Hematopoietic multipotent progenitor cell treated with erythropoietin and hydrocortisone succinate and interleukin-3 and kit ligand, for 17 days (in vitro differentiated cells): ENCODE measurements at regions not wholly inside any gene's neighbourhood (a gene's known extent, or its start where the extent isn't known, plus 50 kb on each side); places are given as distances from the start of the nearest gene placed in this dataset.
"Not testable (repeated sequence)": the region's sequence is repeated elsewhere in the genome, so short reads cannot be mapped to it uniquely, and the experiment has no call there.

ENCODE experiments used
- DNase-seq: peaks from one replicate; pipeline ENCODE4 v3.0.0-alpha.2; 2015; ENCODE audit warnings: low spot score

- no peak for DNase-seq
Measured at GRCh38 chr3:178099274-178099673, 437.0 kb upstream of the KCNMB2 start.

DNA sequence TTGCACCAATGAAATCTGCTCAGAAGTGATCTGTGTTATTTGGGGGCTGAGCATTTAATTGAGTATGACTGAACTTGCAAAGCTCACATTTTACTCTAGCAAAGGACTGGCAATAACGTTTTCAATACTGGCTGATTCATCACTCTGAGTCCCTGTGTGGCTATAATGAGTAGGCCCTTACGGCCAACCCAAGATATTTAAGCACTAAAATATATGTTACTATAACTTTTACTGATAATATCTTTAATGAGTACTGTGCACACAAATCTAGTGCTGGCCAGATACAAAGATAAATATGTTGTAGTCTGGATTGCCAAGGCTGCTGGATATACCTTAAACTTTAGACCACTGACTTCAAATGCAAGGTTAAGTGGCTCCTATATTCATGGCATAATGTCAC is 436.4 kb upstream of the KCNMB2 start:
- DNase-seq = no peak

GRCh38 chr3:178100908-178101307 is 435.3 kb upstream of the KCNMB2 start:
- DNase-seq = no peak

- no peak for DNase-seq
Measured at GRCh38 chr3:178103140-178103539, 433.1 kb upstream of the KCNMB2 start.

DNA sequence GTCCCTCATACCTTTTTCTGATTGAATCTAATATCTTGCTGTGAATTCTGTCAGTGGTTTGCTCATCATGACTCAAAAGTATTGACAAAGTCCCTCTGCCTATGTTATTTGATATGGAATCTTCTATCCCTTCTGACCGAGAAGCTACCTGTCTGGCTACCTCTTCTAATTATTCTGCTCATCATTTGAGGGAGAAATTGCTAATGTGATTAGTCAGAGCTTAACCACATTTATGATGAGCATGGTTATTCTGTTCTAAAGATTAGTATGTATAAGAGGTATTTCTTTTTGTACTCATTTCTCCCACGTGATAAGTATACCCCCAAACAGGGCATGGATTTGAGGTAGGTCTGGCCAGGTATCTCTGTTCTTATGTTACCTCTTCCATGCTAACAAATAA is 428.4 kb upstream of the KCNMB2 start:
- DNase-seq = no peak

DNA sequence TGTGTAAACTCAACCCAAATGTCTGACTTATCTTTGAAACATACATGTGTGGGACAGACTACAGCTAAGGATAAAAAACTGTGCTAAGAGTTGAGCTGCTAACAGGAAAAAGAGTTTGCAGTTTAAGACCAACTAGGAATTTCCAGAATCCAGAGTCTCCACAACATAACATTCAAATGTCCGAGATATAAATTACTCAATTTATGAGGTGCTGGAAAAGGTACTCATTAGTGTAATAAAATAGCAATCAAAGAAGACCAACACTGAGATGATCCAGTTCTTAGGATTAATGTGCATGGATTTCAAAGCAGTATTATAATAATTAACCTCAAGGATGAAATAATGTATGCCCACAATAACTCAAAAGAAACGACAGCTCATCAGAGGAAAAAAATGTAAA is 426.5 kb upstream of the KCNMB2 start:
- DNase-seq = no peak

GRCh38 chr3:178112134-178112533 is 424.1 kb upstream of the KCNMB2 start:
- no peak for DNase-seq

DNA sequence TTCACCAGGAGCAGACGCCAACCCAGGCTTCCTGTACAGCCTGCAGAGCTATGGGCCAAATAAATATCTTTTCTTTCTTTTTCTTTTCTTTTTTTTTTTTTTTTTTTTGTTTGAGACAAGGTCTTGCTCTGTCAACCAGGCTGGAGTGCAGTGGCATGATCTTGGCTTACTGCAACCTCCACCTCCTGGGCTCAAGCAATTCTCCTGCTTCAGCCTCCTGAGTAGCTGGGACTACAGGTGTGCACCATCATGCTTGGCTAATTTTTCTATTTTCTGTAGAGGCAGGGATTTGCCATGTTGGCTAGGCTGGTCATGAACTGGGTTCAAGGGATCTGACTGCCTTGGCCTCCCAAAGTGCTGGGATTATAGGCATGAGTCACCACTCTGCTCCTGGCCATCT is 423.7 kb upstream of the KCNMB2 start:
- DNase-seq = not testable (repeated sequence)

- DNase-seq = no peak
Measured at GRCh38 chr3:178117641-178118040, 418.6 kb upstream of the KCNMB2 start.

DNA sequence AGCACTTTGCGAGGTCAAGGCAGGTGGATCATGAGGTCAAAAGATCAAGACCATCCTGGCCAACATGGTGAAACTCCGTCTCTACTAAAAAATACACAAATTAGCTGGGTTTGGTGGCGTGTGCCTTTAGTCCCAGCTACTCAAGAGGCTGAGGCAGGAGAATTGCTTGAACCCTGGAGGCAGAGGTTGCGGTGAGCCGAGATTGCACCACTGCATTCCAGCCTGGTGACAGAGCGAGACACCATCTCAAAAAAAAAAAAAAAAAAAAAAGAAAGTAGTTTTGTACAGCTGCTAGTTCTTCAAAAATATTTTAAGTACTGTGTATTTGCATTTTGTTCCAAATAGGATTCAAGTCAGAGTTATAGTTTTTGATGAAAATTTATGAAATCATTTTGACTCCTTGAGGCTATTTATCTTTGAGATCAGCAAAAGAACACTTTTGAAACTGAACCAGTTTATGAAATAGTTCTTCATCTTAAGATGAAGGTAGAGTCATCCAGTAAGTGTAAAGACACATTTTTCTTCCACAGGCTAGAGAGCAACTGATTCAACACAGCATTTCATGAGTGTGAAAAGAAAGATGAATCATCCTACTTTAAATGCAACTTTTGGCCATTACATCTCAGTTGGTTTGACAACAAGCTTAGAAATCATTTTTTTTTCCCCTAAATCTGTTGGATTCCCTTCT is 416.5 kb upstream of the KCNMB2 start:
- DNase-seq = not testable (repeated sequence)

DNA sequence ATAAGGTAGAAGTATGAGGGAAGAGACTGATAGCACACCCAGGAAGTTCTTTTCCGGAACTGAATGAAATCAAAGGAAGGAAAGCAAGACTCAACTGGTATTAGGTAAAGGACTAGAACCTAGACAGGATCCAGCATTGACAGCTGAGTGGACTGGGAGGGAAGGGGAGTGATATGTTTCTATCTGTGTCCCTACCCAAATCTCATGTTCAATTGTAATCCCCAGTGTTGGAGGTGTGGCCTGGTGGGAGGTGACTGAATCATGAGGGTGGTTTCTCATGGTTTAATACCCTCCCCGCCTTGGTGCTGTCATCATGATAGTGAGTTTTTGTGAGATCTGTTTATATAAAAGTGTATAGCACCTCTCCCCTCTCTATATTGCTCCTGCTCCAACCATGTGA is 415.9 kb upstream of the KCNMB2 start:
- no peak for DNase-seq

GRCh38 chr3:178126686-178127085 is 409.6 kb upstream of the KCNMB2 start:
- DNase-seq = no peak

DNA sequence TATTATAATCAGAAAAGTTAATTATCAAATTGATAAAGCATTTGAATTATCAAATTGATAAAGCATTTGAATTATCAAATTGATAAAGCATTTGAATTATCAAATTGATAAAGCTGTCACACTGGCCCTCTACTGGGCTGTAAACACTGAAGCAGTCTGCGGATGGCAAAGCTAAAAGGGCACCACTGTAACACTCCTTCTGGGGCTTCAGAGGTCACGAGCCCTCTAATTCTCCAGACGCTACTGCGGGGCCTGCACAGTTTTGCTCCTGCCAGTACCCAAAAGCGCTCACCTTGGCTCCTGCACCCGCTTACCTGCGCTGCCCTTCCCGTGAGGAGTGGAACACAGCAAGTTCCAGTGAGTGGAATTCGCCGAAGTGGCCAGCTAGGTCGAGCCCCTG is 409.0 kb upstream of the KCNMB2 start:
- no peak for DNase-seq

GRCh38 chr3:178129109-178129508 is 407.1 kb upstream of the KCNMB2 start:
- DNase-seq = no peak

DNA sequence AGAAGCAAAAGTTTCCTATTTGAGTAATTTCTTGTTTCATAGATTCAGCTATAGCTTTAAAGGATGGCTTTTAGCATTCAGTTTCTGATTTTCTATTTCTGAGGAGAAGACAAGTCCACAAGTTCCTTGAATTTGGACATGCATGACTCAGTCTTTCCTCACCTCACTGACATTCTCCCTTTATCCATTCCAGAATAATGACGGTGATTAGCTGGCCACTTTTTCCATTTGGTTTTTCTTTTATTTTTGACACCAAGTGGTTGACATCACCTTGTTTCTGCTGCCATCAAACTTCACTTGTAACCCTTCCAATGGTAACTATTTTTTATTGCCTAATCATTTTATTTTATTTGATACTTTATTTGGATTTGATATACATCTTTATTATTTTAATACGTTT is 404.4 kb upstream of the KCNMB2 start:
- no peak for DNase-seq

DNA sequence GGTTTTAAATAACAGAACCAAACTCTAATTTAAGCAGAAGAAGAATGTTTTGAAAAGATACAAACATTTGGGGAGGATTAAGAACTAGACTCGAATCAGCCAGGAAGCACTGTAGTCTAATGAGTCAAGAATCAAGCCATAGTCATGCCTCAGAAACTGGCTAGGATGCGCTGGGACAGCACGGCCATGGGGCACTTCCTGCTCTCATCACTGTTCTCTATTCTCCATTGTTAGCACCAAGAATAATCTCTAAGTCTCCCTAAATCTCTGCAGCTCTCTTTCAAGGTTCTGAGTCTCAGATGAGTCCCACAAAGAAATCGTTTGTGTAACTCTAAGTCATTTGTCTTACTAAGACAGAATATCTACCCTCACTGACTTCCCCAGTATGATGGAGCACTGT is 399.0 kb upstream of the KCNMB2 start:
- no peak for DNase-seq

GRCh38 chr3:178137831-178138230 is 398.4 kb upstream of the KCNMB2 start:
- no peak for DNase-seq

GRCh38 chr3:178139116-178139515 is 397.1 kb upstream of the KCNMB2 start:
- DNase-seq = no peak

- DNase-seq = no peak
Measured at GRCh38 chr3:178140531-178141304, 395.5 kb upstream of the KCNMB2 start.

GRCh38 chr3:178141305-178141684 is 394.9 kb upstream of the KCNMB2 start:
- DNase-seq = not testable (repeated sequence)

- DNase-seq = no peak
Measured at GRCh38 chr3:178146406-178146831, 389.8 kb upstream of the KCNMB2 start.

DNA sequence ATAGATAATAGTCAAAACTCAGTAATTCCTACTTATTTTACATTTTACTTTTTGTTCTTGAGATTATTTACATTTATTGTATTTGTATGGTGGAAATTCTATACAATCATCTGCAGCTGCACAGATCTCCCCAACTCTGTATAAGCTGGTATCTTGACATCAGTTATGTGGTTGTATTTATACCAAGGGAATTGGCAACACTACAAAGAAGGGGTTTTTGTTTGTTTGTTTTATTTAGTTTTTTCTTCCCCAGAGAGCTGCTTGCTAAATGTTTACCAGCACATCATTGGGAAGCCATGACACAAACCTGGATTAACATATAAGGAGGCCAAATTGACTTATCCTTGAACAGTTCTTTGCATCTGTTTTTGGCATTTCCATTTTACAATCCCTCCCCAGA is 389.2 kb upstream of the KCNMB2 start:
- DNase-seq = no peak

DNA sequence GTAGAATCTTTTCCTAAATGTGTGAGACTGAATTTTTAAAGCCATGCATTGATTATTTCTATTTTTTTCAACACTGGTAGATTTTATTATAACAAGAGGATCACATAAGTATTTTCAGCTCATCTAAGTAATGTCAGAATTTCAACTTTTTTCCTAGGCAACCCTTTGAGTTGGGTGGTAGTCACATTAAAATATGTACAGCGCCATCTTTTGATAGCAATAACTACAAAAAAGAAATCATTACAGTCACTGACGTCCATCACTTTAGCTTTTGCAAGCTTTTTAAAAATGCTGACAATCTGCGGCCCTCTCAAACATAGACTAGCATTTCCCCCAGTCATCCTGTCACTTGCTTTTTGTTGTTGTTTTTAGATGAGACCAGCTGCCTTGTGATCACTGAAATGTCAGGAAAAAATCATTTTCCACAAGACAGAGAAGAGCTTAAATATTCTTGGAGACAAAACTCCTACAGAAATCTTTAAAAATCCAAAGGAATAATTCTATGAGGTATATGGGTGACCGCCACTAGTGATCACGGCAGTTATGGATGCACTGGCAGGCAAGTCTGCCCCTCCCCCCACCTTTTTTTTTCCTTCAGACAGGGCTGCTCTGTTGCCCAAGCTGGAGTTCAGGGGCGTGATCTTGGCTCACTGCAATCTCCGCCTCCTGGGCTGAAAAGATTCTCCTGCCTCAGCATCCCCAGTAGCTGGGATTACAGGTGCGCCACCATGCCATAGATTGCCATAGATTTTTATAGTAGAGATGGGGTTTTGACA is 384.0 kb upstream of the KCNMB2 start:
- no peak for DNase-seq
